ENCODE measurements at regions not wholly inside any gene's neighbourhood (a gene's known extent, or its start where the extent isn't known, plus 50 kb on each side); places are given as distances from the start of the nearest gene placed in this dataset.
"Not testable (repeated sequence)": the region's sequence is repeated elsewhere in the genome, so short reads cannot be mapped to it uniquely, and the experiment has no call there.

DNA sequence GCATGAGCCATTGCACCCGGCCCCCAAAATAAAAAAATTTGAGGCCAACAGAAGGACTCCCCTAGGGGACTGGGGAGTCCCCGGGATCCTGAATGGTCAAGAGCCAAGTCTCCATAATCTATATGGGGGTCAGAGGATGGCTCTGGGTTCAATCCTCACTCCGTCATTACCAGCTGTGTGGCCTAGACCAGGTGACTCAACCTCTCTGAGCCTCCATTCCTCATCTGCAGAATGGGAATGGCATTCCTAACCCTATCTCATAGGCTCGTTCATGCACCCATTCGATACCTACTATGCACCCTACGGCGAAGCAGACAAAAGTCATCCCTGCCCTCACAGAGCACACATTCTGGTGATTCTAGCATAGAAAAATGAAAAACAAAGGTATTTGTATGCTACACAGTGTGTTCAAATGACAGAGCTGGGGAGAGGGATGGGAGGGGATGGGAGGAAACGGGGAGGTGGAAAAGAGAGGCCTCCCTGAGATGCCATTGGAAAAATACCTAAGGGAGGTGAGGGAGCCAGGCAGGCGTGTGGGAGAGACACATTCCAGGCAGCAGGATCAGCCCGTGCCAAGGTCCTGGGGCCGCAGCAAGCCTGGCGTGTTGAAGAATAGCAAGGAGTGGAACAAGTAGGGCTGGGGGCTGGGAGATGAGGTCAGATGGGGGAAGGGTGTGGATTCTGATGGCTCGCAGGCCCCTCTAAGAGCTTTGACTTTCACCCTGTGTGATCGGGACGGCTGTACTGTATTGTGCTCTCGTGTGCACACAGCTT is 71.2 kb downstream of the RMI2 start:
- intact Hi-C loops (cut with DNase I), result no loop called here
- Histone ChIP-seq H3K4me1 (no peaks in the 10 kb centered on the region), H3K36me3 (no peaks in the 10 kb centered on the region), H3K9me3 (no peaks in the 10 kb centered on the region), H3K27me3 (no peaks in the 10 kb centered on the region), H3K4me3 (no peak overlapping the region), H3K27ac (no peak overlapping the region)
- ATAC-seq (no peak), DNase-seq (peak in 1 of 4 donors; percentile 31)
- TF ChIP-seq, protein P1, sequence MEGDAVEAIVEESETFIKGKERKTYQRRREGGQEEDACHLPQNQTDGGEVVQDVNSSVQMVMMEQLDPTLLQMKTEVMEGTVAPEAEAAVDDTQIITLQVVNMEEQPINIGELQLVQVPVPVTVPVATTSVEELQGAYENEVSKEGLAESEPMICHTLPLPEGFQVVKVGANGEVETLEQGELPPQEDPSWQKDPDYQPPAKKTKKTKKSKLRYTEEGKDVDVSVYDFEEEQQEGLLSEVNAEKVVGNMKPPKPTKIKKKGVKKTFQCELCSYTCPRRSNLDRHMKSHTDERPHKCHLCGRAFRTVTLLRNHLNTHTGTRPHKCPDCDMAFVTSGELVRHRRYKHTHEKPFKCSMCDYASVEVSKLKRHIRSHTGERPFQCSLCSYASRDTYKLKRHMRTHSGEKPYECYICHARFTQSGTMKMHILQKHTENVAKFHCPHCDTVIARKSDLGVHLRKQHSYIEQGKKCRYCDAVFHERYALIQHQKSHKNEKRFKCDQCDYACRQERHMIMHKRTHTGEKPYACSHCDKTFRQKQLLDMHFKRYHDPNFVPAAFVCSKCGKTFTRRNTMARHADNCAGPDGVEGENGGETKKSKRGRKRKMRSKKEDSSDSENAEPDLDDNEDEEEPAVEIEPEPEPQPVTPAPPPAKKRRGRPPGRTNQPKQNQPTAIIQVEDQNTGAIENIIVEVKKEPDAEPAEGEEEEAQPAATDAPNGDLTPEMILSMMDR (IDR thresholded peaks at IDR 0.05), result no peak

DNA sequence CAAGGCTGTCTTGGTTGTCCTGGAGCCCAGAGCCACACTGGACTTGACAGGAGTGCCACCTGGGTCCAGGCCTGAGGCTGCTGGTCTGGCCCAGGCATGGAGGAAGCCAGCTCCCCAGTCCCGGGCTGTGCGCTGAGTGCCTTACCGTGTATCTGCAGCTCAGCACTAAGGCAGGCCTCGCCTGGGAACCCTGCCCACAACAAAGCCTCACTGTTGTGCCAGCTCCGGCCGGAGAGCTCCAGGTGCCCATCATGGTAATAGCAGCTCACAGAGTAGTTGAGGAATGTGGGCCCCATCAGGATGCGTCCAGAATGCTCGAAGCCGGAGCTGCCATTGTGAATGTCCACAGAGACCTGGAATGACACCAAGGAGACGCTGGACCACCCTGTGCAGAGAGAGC is 72.2 kb downstream of the RMI2 start:
- Histone ChIP-seq H3K4me3 (no peak overlapping the region), H3K27ac (no peak overlapping the region), H3K9me3 (no peaks in the 10 kb centered on the region), H3K36me3 (no peaks in the 10 kb centered on the region), H3K27me3 (no peaks in the 10 kb centered on the region), H3K4me1 (no peaks in the 10 kb centered on the region)
- TF ChIP-seq, protein P1 (IDR thresholded peaks at IDR 0.05), result no peak
- peak in 1 of 4 donors; percentile 64 for DNase-seq
- no peak for ATAC-seq
- intact Hi-C loops (cut with DNase I), result no loop called here

- Histone ChIP-seq H3K4me3 (no peak overlapping the region), H3K27ac (no peak overlapping the region), H3K9me3 (no peaks in the 10 kb centered on the region), H3K36me3 (no peaks in the 10 kb centered on the region), H3K27me3 (no peaks in the 10 kb centered on the region), H3K4me1 (peaks cover 0 to 2% of the 10 kb centered on the region in 2 donors)
- intact Hi-C loops (cut with DNase I), result no loop called here
- TF ChIP-seq, protein P1 (IDR thresholded peaks at IDR 0.05), result no peak
- no peak for DNase-seq
- ATAC-seq, result no peak
Measured at GRCh38 chr16:11418506-11418905, 73.2 kb downstream of the RMI2 start.

DNA sequence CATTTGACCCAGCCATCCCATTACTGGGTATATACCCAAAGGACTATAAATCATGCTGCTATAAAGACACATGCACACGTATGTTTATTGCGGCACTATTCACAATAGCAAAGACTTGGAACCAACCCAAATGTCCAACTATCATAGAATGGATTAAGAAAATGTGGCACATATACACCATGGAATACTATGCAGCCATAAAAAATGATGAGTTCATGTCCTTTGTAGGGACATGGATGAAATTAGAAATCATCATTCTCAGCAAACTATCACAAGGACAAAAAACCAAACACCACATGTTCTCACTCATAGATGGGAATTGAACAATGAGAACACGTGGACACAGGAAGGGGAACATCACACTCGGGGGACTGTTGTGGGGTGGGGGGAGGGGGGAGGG is 74.8 kb downstream of the RMI2 start:
- H3K27ac ChIP-seq; ATAC-seq; H3K4me3 ChIP-seq; H3K9me3 ChIP-seq; H3K4me1 ChIP-seq; H3K27me3 ChIP-seq; intact Hi-C loops (cut with DNase I); DNase-seq; H3K36me3 ChIP-seq: not testable (repeated sequence)

- Histone ChIP-seq H3K27me3 (no peaks in the 10 kb centered on the region), H3K27ac (no peak overlapping the region), H3K4me3 (no peak overlapping the region), H3K9me3 (no peaks in the 10 kb centered on the region), H3K36me3 (no peaks in the 10 kb centered on the region), H3K4me1 (peaks cover 0 to 6% of the 10 kb centered on the region in 2 donors)
- DNase-seq (peak in 1 of 4 donors; percentile 66), ATAC-seq (no peak)
- intact Hi-C loops (cut with DNase I), result no loop called here
- TF ChIP-seq, protein P1 (IDR thresholded peaks at IDR 0.05), result no peak
Measured at GRCh38 chr16:11420895-11421294, 75.6 kb downstream of the RMI2 start.

All from left lung (tissue), 4 donors.